C4-2B (cell line): ENCODE measurements at regions not wholly inside any gene's neighbourhood (a gene's known extent, or its start where the extent isn't known, plus 50 kb on each side); places are given as distances from the start of the nearest gene placed in this dataset.

Experiments
- ZFX ChIP-seq: fragments of 450-650 bp; IDR thresholded peaks from 2 replicates; pipeline ENCODE4 v1.6.1; 2017
- TF ChIP-seq, protein P1 (sequence below): fragments of 450-650 bp; conservative IDR thresholded peaks from 2 replicates; pipeline ENCODE4 v1.5.1; 2017; ENCODE audit warnings: mild to moderate bottlenecking

DNA sequence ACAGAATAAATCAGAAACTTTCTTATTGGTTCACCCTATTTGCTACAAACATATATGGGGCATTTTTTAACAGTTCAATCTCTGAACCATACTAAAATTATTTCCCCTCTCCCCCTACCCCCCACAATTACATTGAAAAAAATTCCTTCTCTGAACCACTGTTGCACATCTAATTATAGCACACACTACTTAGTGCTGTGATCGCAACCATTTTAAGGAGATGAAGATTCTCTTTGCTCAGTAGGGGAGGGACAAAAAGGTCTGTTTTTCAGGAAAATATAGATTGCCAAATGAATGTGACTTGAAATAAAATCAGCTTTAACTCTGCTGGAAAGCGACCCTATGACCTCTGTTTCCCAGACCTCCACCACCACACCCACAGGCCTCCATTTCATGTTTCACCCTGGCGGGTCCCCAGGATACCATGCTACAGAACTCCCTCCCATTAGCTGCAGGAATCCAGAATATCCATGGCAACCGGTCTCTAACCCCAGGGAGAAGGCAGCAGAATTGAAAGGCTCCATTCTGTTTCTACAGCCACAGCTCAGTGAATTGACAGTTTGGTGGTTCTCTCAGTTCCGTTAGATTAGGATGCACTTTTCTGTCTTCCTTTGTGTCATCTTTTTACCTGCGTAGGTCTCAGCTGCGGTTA lies 286.3 kb downstream of the TBC1D4 start:
- TF ChIP-seq, protein P1, sequence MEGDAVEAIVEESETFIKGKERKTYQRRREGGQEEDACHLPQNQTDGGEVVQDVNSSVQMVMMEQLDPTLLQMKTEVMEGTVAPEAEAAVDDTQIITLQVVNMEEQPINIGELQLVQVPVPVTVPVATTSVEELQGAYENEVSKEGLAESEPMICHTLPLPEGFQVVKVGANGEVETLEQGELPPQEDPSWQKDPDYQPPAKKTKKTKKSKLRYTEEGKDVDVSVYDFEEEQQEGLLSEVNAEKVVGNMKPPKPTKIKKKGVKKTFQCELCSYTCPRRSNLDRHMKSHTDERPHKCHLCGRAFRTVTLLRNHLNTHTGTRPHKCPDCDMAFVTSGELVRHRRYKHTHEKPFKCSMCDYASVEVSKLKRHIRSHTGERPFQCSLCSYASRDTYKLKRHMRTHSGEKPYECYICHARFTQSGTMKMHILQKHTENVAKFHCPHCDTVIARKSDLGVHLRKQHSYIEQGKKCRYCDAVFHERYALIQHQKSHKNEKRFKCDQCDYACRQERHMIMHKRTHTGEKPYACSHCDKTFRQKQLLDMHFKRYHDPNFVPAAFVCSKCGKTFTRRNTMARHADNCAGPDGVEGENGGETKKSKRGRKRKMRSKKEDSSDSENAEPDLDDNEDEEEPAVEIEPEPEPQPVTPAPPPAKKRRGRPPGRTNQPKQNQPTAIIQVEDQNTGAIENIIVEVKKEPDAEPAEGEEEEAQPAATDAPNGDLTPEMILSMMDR: no peak
- TF ChIP-seq ZFX: no peak
